ENCODE measurements at regions not wholly inside any gene's neighbourhood (a gene's known extent, or its start where the extent isn't known, plus 50 kb on each side); places are given as distances from the start of the nearest gene placed in this dataset.
A peak's percentile ranks its signal among the peaks of the same experiment; 100 is the strongest.
"Not testable (repeated sequence)": the region's sequence is repeated elsewhere in the genome, so short reads cannot be mapped to it uniquely, and the experiment has no call there.

GRCh38 chr9:99490729-99491128 lies 268.6 kb downstream of the SEC61B start:
- Histone ChIP-seq H3K4me1 (ENCODE audit: control insufficient read depth, insufficient read depth, low read length) (no peaks in the 10 kb centered on the region), H3K27ac (ENCODE audit: low read length) (no peak overlapping the region), H3K36me3 (ENCODE audit: control insufficient read depth, insufficient read depth, low read length) (no peaks in the 10 kb centered on the region), H3K4me3 (ENCODE audit: low read length) (no peak overlapping the region), H3K27me3 (ENCODE audit: control insufficient read depth, insufficient read depth, low read length) (no peaks in the 10 kb centered on the region), H3K9me3 (ENCODE audit: control insufficient read depth, low read depth, low read length) (no peaks in the 10 kb centered on the region)
- WGBS (ENCODE audit: insufficient coverage, low lambda C conversion rate) = no CpG with 5 or more reads among the region's 3 CpGs
- DNase-seq = no peak

GRCh38 chr9:99491408-99492158 lies 269.5 kb downstream of the SEC61B start:
- peak in 1 of 2 donors; percentile 20 for DNase-seq
- 73% methylated on average over 4 of the region's 10 CpGs for WGBS (ENCODE audit: insufficient coverage, low lambda C conversion rate)
- no peak overlapping the region for H3K27ac ChIP-seq (ENCODE audit: low read length)
- no peaks in the 10 kb centered on the region for H3K4me1 ChIP-seq (ENCODE audit: control insufficient read depth, insufficient read depth, low read length)
- H3K4me3 ChIP-seq (ENCODE audit: low read length) = no peak overlapping the region
- no peaks in the 10 kb centered on the region for H3K36me3 ChIP-seq (ENCODE audit: control insufficient read depth, insufficient read depth, low read length)
- no peaks in the 10 kb centered on the region for H3K9me3 ChIP-seq (ENCODE audit: control insufficient read depth, low read depth, low read length)
- no peaks in the 10 kb centered on the region for H3K27me3 ChIP-seq (ENCODE audit: control insufficient read depth, insufficient read depth, low read length)

GRCh38 chr9:99497641-99498040 lies 275.6 kb downstream of the SEC61B start:
- H3K4me1 ChIP-seq (ENCODE audit: control insufficient read depth, insufficient read depth, low read length) = no peaks in the 10 kb centered on the region
- no peak overlapping the region for H3K27ac ChIP-seq (ENCODE audit: low read length)
- no peak overlapping the region for H3K4me3 ChIP-seq (ENCODE audit: low read length)
- 100% methylated on average over 1 of the region's 2 CpGs for WGBS (ENCODE audit: insufficient coverage, low lambda C conversion rate)
- H3K36me3 ChIP-seq (ENCODE audit: control insufficient read depth, insufficient read depth, low read length) = no peaks in the 10 kb centered on the region
- no peak for DNase-seq
- H3K9me3 ChIP-seq (ENCODE audit: control insufficient read depth, low read depth, low read length) = no peaks in the 10 kb centered on the region
- no peaks in the 10 kb centered on the region for H3K27me3 ChIP-seq (ENCODE audit: control insufficient read depth, insufficient read depth, low read length)

- not testable (repeated sequence) for H3K4me3 ChIP-seq (ENCODE audit: low read length)
These were observed 276.9 kb downstream of the SEC61B start for GRCh38 chr9:99498979-99499378.

GRCh38 chr9:99505936-99506335 lies 283.9 kb downstream of the SEC61B start:
- WGBS (ENCODE audit: insufficient coverage, low lambda C conversion rate) = 75% methylated on average over 1 of the region's 4 CpGs
- no peaks in the 10 kb centered on the region for H3K9me3 ChIP-seq (ENCODE audit: control insufficient read depth, low read depth, low read length)
- no peaks in the 10 kb centered on the region for H3K36me3 ChIP-seq (ENCODE audit: control insufficient read depth, insufficient read depth, low read length)
- no peaks in the 10 kb centered on the region for H3K4me1 ChIP-seq (ENCODE audit: control insufficient read depth, insufficient read depth, low read length)
- DNase-seq = no peak
- H3K4me3 ChIP-seq (ENCODE audit: low read length) = no peak overlapping the region
- no peak overlapping the region for H3K27ac ChIP-seq (ENCODE audit: low read length)
- no peaks in the 10 kb centered on the region for H3K27me3 ChIP-seq (ENCODE audit: control insufficient read depth, insufficient read depth, low read length)

More at GRCh38 chr9:99498979-99499378, 276.9 kb downstream of the SEC61B start:
- no CpG with 5 or more reads among the region's 16 CpGs for WGBS (ENCODE audit: insufficient coverage, low lambda C conversion rate)
- DNase-seq; H3K9me3 ChIP-seq (ENCODE audit: control insufficient read depth, low read depth, low read length); H3K27ac ChIP-seq (ENCODE audit: low read length); H3K27me3 ChIP-seq (ENCODE audit: control insufficient read depth, insufficient read depth, low read length); H3K36me3 ChIP-seq (ENCODE audit: control insufficient read depth, insufficient read depth, low read length); H3K4me1 ChIP-seq (ENCODE audit: control insufficient read depth, insufficient read depth, low read length): not testable (repeated sequence)

GRCh38 chr9:99506747-99507348 lies 284.8 kb downstream of the SEC61B start:
- Histone ChIP-seq H3K36me3 (ENCODE audit: control insufficient read depth, insufficient read depth, low read length) (no peaks in the 10 kb centered on the region), H3K4me1 (ENCODE audit: control insufficient read depth, insufficient read depth, low read length) (no peaks in the 10 kb centered on the region), H3K27ac (ENCODE audit: low read length) (no peak overlapping the region), H3K9me3 (ENCODE audit: control insufficient read depth, low read depth, low read length) (no peaks in the 10 kb centered on the region), H3K27me3 (ENCODE audit: control insufficient read depth, insufficient read depth, low read length) (no peaks in the 10 kb centered on the region), H3K4me3 (ENCODE audit: low read length) (no peak overlapping the region)
- no CpG with 5 or more reads among the region's 1 CpG for WGBS (ENCODE audit: insufficient coverage, low lambda C conversion rate)
- no peak for DNase-seq

- Histone ChIP-seq H3K27me3 (ENCODE audit: control insufficient read depth, insufficient read depth, low read length) (no peaks in the 10 kb centered on the region), H3K4me3 (ENCODE audit: low read length) (no peak overlapping the region), H3K36me3 (ENCODE audit: control insufficient read depth, insufficient read depth, low read length) (no peaks in the 10 kb centered on the region), H3K9me3 (ENCODE audit: control insufficient read depth, low read depth, low read length) (no peaks in the 10 kb centered on the region), H3K27ac (ENCODE audit: low read length) (no peak overlapping the region), H3K4me1 (ENCODE audit: control insufficient read depth, insufficient read depth, low read length) (no peaks in the 10 kb centered on the region)
- no peak for DNase-seq
- 86% methylated on average over 5 of the region's 9 CpGs for WGBS (ENCODE audit: insufficient coverage, low lambda C conversion rate)
These were observed 287.1 kb downstream of the SEC61B start for GRCh38 chr9:99509065-99509745.

GRCh38 chr9:99509900-99510535 lies 287.9 kb downstream of the SEC61B start:
- no CpG with 5 or more reads among the region's 4 CpGs for WGBS (ENCODE audit: insufficient coverage, low lambda C conversion rate)
- Histone ChIP-seq H3K36me3 (ENCODE audit: control insufficient read depth, insufficient read depth, low read length) (no peaks in the 10 kb centered on the region), H3K27ac (ENCODE audit: low read length) (no peak overlapping the region), H3K4me1 (ENCODE audit: control insufficient read depth, insufficient read depth, low read length) (no peaks in the 10 kb centered on the region), H3K4me3 (ENCODE audit: low read length) (no peak overlapping the region), H3K9me3 (ENCODE audit: control insufficient read depth, low read depth, low read length) (no peaks in the 10 kb centered on the region), H3K27me3 (ENCODE audit: control insufficient read depth, insufficient read depth, low read length) (no peaks in the 10 kb centered on the region)
- no peak for DNase-seq

- no peak for DNase-seq
- Histone ChIP-seq H3K4me1 (ENCODE audit: control insufficient read depth, insufficient read depth, low read length) (no peaks in the 10 kb centered on the region), H3K27me3 (ENCODE audit: control insufficient read depth, insufficient read depth, low read length) (no peaks in the 10 kb centered on the region), H3K36me3 (ENCODE audit: control insufficient read depth, insufficient read depth, low read length) (no peaks in the 10 kb centered on the region), H3K4me3 (ENCODE audit: low read length) (no peak overlapping the region), H3K27ac (ENCODE audit: low read length) (no peak overlapping the region), H3K9me3 (ENCODE audit: control insufficient read depth, low read depth, low read length) (no peaks in the 10 kb centered on the region)
- 80% methylated on average over 1 of the region's 3 CpGs for WGBS (ENCODE audit: insufficient coverage, low lambda C conversion rate)
These were observed 289.6 kb downstream of the SEC61B start for GRCh38 chr9:99511723-99512122.

- H3K9me3 ChIP-seq (ENCODE audit: control insufficient read depth, low read depth, low read length) = no peaks in the 10 kb centered on the region
- peak; percentile 47 to 82 for DNase-seq
- H3K36me3 ChIP-seq (ENCODE audit: control insufficient read depth, insufficient read depth, low read length) = no peaks in the 10 kb centered on the region
- no peak overlapping the region for H3K27ac ChIP-seq (ENCODE audit: low read length)
- H3K4me1 ChIP-seq (ENCODE audit: control insufficient read depth, insufficient read depth, low read length) = no peaks in the 10 kb centered on the region
- no CpG with 5 or more reads among the region's 2 CpGs for WGBS (ENCODE audit: insufficient coverage, low lambda C conversion rate)
- H3K4me3 ChIP-seq (ENCODE audit: low read length) = no peak overlapping the region
- H3K27me3 ChIP-seq (ENCODE audit: control insufficient read depth, insufficient read depth, low read length) = no peaks in the 10 kb centered on the region
These were observed 291.5 kb downstream of the SEC61B start for GRCh38 chr9:99513441-99514112.
